Activated CD8-positive, alpha-beta memory T cell treated with anti-CD3 and anti-CD28 coated beads for 1 hour (primary cell): ENCODE measurements at regions not wholly inside any gene's neighbourhood (a gene's known extent, or its start where the extent isn't known, plus 50 kb on each side); places are given as distances from the start of the nearest gene placed in this dataset.

Experiments
- DNase-seq, 2 donors: peaks; one replicate each; pipeline ENCODE4 v3.0.0-alpha.2; 2020; ENCODE audit warnings: low read depth in 1 of 2; ENCODE audit errors: extremely low read depth in 1 of 2

DNA sequence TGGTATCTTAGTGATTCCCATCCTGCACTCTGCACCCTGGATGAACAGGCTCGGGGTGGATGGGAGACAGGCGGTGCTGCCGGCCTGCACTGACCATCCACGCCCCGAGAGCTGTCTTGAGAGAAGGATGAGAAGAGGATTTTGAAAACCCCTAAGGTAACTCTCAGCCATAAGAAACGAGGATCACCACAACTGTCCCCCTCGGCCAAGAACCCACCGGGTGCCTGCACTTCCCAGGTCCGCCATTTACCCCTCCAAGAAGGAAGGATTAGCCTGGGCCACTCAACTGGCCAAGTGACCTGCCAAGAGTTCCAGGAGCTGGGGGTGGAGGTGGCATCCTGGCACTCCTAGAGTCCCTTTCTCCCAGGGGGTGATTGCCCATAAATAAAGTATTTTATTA, 302.4 kb upstream of the TNRC6C start:
- DNase-seq = no peak

- no peak for DNase-seq
These were observed 300.7 kb upstream of the TNRC6C start for GRCh38 chr17:77657839-77658238.

- DNase-seq = no peak
These were observed 298.0 kb upstream of the TNRC6C start for GRCh38 chr17:77660524-77660923.

DNA sequence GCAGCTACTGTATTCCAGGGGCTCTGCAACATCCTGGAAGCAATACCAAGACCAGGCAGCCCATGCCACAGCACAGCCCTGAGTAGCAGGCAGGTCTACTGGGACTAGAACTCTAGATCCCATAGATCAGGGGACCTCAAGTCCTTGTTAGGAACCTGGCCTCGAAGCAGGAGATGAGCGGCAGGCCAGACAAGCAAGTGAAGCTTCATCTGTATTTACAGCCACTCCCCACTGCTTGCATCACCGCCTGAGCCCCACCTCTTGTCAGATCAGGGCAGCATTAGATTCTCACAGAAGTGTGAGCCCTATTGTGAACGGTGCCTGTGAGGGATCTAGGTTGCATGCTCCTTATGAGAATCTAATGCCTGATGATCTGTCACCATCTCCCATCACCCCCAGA, 295.7 kb upstream of the TNRC6C start:
- no peak for DNase-seq

GRCh38 chr17:77664097-77664729, 294.3 kb upstream of the TNRC6C start:
- no peak for DNase-seq

- no peak for DNase-seq
These were observed 292.7 kb upstream of the TNRC6C start for GRCh38 chr17:77665833-77666232.

DNA sequence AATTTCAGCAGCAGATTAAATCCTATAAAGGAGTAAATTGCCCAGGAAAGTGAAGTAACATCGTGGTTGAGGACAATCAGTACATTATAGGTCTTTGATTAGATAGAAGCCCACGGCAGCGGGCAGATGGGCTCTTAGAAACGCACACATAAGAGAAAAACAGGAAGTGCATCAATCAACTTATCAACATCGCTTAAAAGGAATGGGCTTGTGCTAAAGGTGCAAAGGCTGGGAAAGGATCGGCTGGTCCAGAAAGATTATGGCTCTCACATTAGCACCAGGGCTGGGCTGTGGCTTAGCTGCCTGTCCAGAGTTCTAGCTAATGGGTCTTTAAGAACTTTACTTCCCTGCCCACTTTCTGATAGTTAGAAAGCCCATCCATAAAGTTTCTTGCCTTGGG, 292.0 kb upstream of the TNRC6C start:
- DNase-seq = no peak

DNA sequence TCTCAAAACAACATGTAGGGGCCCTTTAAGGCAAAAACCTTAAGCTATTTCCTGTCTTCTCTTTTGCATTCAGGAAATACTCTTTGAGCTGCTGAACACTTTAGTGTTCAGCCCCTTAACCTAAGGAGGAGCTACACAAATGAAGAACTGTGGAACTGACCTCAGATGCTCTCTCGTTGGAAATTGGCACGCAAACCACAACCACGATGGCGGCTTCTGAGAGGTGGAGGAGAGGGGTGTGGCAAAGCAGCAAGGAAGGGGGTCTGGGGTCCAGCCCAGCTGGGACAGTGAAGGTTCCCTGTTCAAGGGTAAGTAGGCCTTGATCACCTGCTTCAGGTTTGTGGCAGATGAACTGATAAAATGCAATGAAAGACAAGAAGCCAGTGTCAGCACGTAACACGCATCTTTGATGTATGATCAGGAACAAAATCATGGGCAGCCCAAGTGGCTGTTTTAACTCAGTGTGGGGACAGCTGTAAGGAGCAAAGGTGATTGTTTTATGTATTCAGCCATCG, 291.6 kb upstream of the TNRC6C start:
- DNase-seq = peak in 1 of 2 donors; percentile 43

GRCh38 chr17:77667478-77667877, 291.0 kb upstream of the TNRC6C start:
- DNase-seq = no peak

GRCh38 chr17:77668518-77668917, 290.0 kb upstream of the TNRC6C start:
- no peak for DNase-seq

GRCh38 chr17:77670173-77670572, 288.3 kb upstream of the TNRC6C start:
- no peak for DNase-seq

GRCh38 chr17:77674358-77674757, 284.1 kb upstream of the TNRC6C start:
- no peak for DNase-seq

DNA sequence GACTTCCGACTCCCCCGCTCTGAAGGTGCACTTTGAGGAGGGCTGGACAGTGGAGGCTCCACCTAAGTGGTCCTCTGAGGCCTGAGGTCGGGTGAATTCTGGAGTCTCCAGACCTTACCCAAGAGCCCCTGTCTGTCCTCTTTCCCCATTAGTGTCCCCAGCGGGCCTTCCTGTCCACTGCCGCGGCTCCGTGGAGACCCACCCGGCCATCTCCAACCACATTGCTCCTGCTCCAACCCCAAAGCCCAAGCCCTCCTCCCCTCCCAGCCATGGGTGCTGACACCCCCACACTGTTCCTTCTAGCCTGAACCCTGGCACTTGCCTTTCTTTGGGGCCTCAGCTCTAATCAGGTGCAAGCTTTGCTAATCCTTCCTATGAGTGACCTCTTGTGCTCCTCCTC, 283.1 kb upstream of the TNRC6C start:
- no peak for DNase-seq

DNA sequence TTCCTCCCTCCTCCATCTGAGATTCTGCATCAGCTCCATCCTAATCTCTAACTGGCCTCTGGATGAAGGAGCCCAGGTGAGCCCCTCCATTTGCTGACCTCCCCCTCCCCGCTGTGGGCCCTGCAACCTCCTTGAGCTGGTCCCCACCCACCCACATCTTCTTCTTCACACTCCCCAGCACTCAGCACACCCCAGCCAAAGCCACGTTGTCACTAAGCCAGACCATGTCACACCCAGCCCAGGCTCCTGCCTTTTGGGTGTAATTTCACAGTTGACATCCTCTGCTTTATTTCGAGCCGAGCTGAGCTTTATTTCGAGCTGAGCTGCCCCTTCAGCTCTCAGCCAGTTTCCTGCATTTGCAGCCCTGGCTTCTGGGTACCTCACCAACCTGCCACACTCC, 282.7 kb upstream of the TNRC6C start:
- DNase-seq = no peak

- no peak for DNase-seq
These were observed 282.3 kb upstream of the TNRC6C start for GRCh38 chr17:77676237-77676661.

- DNase-seq = no peak
These were observed 281.3 kb upstream of the TNRC6C start for GRCh38 chr17:77677211-77677610.

- no peak for DNase-seq
These were observed 280.9 kb upstream of the TNRC6C start for GRCh38 chr17:77677630-77678029.

GRCh38 chr17:77679589-77679988, 278.9 kb upstream of the TNRC6C start:
- DNase-seq = no peak

DNA sequence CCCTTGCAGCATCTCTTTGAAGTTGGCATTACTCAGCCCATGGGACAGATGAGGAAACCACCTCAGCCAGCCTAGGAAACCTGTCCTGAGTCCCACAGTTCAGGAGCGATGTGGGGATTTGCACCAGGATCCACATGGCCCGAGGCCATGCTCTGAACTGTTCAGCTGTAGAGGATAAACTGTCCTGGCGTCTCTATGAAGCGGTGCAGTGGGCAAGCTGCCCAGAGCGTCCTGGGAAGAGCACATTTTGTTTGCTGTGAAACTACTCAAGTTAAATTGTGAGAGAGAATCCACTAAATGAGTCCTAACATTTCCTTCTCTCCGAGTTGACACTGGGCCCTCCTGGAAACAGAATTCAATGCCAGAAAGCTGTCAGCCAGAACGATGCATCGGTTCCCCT, 276.6 kb upstream of the TNRC6C start:
- no peak for DNase-seq

DNA sequence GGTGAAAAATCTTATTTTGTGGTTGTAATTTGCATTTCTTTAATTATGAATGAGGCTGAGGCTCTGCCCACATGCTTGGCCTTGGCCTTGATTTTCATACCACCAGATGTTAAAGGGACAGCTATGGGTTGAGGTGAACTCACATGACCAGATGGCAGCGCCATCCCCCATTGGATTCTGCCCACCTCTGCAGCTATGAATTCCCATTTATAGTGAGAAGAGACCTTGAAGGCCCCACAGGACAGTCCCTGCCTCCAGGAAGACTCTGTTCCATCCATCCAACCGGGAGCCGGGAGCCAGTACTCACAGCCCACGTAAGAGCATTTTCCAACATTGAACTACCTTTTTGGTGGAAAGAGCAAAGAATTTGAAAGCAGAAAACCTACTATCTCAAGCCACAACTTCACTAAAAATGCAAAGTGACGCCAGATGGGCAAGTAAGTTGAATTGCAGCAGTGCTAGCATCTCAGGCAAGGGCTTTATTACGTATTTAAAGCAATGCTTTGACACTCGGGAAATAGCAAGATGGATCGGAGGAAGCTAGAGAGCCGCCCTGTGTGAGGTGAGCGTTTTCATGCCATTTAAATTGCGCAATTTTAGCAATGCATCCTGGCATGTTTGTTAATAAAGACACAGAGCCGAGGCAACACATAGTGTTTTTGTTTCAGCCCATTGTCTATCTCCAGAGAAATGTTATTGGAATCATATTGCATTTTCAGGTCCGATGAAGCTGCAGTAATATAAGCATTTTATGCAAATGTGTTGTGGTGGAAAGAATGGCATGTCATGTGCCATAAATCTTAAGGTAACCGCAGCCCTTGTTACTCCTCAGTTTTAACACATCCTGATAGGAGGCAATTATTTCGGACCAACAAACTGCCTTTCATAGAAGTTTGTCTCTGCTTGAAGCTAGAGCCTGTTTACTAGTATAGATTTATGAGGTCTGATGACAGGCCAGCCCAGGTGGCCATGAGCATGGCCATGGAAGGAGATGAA, 273.4 kb upstream of the TNRC6C start:
- no peak for DNase-seq

- no peak for DNase-seq
These were observed 272.5 kb upstream of the TNRC6C start for GRCh38 chr17:77685881-77686486.

DNA sequence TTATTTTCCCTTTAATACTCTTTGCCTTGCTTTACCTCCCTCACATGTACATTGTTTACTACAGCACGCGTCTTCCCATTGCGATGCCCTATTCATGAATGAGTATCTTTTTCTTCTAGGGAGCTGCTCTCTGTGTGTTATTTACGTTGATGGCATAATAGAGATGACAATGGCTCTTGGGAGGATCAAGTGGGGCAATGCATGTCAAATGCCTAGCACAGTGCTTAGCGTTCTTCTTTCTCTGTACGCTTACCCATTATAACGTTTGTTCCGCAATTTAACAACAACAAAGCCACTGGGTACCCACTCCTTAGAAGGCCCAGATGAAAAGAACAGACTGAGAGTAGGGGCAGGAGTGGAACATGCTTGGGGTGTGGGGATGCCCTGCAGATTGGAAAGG, 271.6 kb upstream of the TNRC6C start:
- no peak for DNase-seq
